NOMO-1 (cell line): ENCODE measurements at regions not wholly inside any gene's neighbourhood (a gene's known extent, or its start where the extent isn't known, plus 50 kb on each side); places are given as distances from the start of the nearest gene placed in this dataset.
"Not testable (repeated sequence)": the region's sequence is repeated elsewhere in the genome, so short reads cannot be mapped to it uniquely, and the experiment has no call there.

Experiments used
- DNase-seq, 2 experiments: peaks; one replicate each; lab custom pipeline; 2025; ENCODE audit not compliant: unreplicated experiment in 2 of 2; lab: John Stamatoyannopoulos, UW

GRCh38 chr22:22369964-22370270 is 125.3 kb downstream of the VPREB1 start:
- DNase-seq = peak in 1 of 2 experiments; percentile 22

GRCh38 chr22:22371031-22371541 is 126.5 kb downstream of the VPREB1 start:
- no peak for DNase-seq

- no peak for DNase-seq
Observed at GRCh38 chr22:22372086-22372485, 127.5 kb downstream of the VPREB1 start.

- no peak for DNase-seq
Observed at GRCh38 chr22:22374163-22374562, 129.6 kb downstream of the VPREB1 start.

GRCh38 chr22:22374579-22374978 is 130.0 kb downstream of the VPREB1 start:
- DNase-seq = no peak

- no peak for DNase-seq
Observed at GRCh38 chr22:22375576-22376351, 131.2 kb downstream of the VPREB1 start.

GRCh38 chr22:22376352-22376706 is 131.7 kb downstream of the VPREB1 start:
- no peak for DNase-seq

GRCh38 chr22:22376884-22377283 is 131.7 kb downstream of the ZNF280B start:
- DNase-seq = not testable (repeated sequence)

- no peak for DNase-seq
Observed at GRCh38 chr22:22377335-22377734, 131.2 kb downstream of the ZNF280B start.

GRCh38 chr22:22378446-22379415 is 129.8 kb downstream of the ZNF280B start:
- DNase-seq = no peak

- DNase-seq = no peak
Observed at GRCh38 chr22:22380098-22381030, 128.2 kb downstream of the ZNF280B start.

GRCh38 chr22:22381292-22381691 is 127.2 kb downstream of the ZNF280B start:
- DNase-seq = not testable (repeated sequence)

- no peak for DNase-seq
Observed at GRCh38 chr22:22384267-22384666, 124.3 kb downstream of the ZNF280B start.

- DNase-seq = no peak
Observed at GRCh38 chr22:22384668-22385244, 123.8 kb downstream of the ZNF280B start.

GRCh38 chr22:22386602-22387385 is 121.7 kb downstream of the ZNF280B start:
- no peak for DNase-seq

GRCh38 chr22:22387386-22387736 is 121.2 kb downstream of the ZNF280B start:
- DNase-seq = no peak

GRCh38 chr22:22388090-22388489 is 120.5 kb downstream of the ZNF280B start:
- no peak for DNase-seq

GRCh38 chr22:22388494-22388893 is 120.0 kb downstream of the ZNF280B start:
- DNase-seq = no peak

- DNase-seq = no peak
Observed at GRCh38 chr22:22389467-22389866, 119.1 kb downstream of the ZNF280B start.

- no peak for DNase-seq
Observed at GRCh38 chr22:22390989-22391388, 117.6 kb downstream of the ZNF280B start.
